Vagina (tissue), 2 donors: ENCODE measurements at regions not wholly inside any gene's neighbourhood (a gene's known extent, or its start where the extent isn't known, plus 50 kb on each side); places are given as distances from the start of the nearest gene placed in this dataset.

Experiments used
- CTCF ChIP-seq, 3 experiments: fragments of 450-650 bp in 2 of 3; fragments of 200-600 bp in 1 of 3; sonication (generic) in 1 of 3; IDR thresholded peaks; one replicate each; pipeline ENCODE4 v1.5.1; 2017 to 2019; ENCODE audit warnings: antibody characterized with exemption in 3 of 3, mild to moderate bottlenecking in 2 of 3, moderate library complexity in 2 of 3
- POLR2A ChIP-seq, 2 donors: fragments of 450-650 bp; IDR thresholded peaks; one replicate each; pipeline ENCODE4 v1.6.1; 2017; ENCODE audit warnings: antibody characterized with exemption in 2 of 2, mild to moderate bottlenecking in 2 of 2, moderate library complexity in 2 of 2
- POLR2AphosphoS5 ChIP-seq, 2 donors: sonication (generic); formaldehyde crosslinking; IDR thresholded peaks; one replicate each; pipeline ENCODE4 v1.9.0; 2017; ENCODE audit warnings: antibody characterized with exemption in 2 of 2, mild to moderate bottlenecking in 2 of 2, low read depth in 1 of 2; ENCODE audit not compliant: insufficient read depth in 1 of 2

- TF ChIP-seq CTCF (IDR thresholded peaks at IDR 0.05) (no peak), POLR2A (IDR thresholded peaks at IDR 0.05) (no peak), POLR2AphosphoS5 (IDR thresholded peaks at IDR 0.05; ENCODE audit: insufficient read depth in 1 of 2, low read depth in 1 of 2) (no peak)
Observed at GRCh38 chr14:38752750-38753149, 350.3 kb downstream of the SEC23A start.
